ENCODE measurements at regions not wholly inside any gene's neighbourhood (a gene's known extent, or its start where the extent isn't known, plus 50 kb on each side); places are given as distances from the start of the nearest gene placed in this dataset.

DNA sequence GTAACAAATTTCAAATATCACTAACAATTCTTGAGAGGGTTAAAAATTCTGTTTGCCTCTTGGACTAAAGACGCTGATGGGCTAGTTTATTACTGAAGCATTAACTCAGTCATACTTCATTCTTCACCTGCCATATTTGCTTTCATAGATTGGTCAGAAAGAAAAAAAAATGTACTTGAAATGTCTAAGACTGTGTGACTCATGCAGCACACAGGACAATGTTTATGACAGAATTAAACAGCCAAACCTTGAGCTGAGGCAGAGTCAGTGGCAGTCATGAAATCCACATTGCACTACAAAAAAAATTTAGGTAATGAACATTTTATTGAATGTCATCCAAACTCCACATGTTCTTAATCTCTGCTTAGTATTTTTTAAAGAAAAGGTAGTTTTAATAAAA lies 135.6 kb downstream of the PRR20E start:
- no peak overlapping the region for H3K4me3 ChIP-seq (ENCODE audit: low read depth, low read length)

DNA sequence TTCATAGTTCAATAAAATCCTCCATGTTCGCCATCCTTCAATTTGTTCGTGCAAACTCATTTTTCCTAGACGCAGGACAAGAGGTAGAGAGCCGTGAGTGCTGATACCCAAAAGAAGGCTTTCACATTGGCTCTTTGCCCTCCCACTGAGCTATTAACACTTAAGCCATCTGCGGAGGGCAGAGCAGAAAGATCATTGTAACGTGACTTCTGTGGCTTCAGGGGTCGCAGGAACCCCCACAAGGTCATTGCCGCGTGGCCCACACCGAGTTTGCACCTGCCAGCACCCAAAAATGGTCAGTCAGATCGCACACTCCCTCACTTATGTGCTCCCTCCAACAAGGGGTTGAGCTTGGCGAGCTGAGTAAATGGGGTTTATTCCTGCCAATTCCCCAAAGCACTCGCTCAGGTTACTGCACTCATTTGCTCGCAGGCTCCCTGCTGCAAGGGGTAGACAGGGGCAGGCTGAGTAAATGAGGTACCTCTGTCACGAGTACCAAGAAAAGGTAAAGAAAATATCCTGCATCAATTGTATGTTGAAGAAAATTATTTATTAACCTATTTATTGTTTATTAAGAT lies 144.1 kb downstream of the PRR20E start:
- Histone ChIP-seq H3K4me1 (no peaks in the 10 kb centered on the region), H3K9me3 (no peaks in the 10 kb centered on the region), H3K27me3 (no peaks in the 10 kb centered on the region), H3K4me3 (ENCODE audit: low read depth, low read length) (no peak overlapping the region), H3K36me3 (no peaks in the 10 kb centered on the region)
- DNase-seq, result no peak
- TF ChIP-seq, protein P1, sequence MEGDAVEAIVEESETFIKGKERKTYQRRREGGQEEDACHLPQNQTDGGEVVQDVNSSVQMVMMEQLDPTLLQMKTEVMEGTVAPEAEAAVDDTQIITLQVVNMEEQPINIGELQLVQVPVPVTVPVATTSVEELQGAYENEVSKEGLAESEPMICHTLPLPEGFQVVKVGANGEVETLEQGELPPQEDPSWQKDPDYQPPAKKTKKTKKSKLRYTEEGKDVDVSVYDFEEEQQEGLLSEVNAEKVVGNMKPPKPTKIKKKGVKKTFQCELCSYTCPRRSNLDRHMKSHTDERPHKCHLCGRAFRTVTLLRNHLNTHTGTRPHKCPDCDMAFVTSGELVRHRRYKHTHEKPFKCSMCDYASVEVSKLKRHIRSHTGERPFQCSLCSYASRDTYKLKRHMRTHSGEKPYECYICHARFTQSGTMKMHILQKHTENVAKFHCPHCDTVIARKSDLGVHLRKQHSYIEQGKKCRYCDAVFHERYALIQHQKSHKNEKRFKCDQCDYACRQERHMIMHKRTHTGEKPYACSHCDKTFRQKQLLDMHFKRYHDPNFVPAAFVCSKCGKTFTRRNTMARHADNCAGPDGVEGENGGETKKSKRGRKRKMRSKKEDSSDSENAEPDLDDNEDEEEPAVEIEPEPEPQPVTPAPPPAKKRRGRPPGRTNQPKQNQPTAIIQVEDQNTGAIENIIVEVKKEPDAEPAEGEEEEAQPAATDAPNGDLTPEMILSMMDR (IDR thresholded peaks at IDR 0.05; ENCODE audit: low read depth, low read length), result no peak

More for the DNA sequence above, 135.6 kb downstream of the PRR20E start:
- Histone ChIP-seq H3K9me3 (no peaks in the 10 kb centered on the region), H3K27me3 (no peaks in the 10 kb centered on the region), H3K4me1 (no peaks in the 10 kb centered on the region), H3K36me3 (no peaks in the 10 kb centered on the region)
- TF ChIP-seq, protein P1 (IDR thresholded peaks at IDR 0.05; ENCODE audit: low read depth, low read length), result no peak
- DNase-seq, result no peak

DNA sequence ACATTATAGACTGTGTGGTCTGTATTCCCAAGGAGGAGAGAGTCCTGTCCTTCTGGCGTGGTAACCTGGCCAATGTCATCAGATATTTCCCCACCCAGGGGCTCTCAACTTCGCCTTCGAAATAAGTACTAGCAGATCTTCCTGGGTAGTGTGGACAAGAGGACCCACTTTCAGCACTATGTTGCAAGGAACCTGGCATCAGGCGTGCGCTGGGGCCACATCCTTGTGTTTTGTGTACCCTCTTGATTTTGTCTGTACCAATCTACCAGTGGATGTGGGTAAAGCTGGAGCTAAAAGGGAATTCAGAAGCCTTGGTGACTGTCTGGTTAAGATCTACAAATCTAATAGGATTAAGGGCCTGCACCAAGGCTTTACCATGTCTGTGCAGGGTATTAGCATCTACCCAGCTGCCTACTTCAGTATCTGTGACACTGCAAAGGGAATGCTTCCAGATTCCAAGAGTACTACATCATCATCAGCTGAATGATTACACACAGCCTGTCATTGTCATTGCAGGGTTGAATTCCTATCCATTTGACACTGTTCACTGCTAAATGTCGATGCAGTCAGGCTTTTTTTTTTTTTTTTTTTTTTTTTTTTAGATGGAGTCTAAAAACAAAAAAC lies 148.0 kb downstream of the PRR20E start:
- no peaks in the 10 kb centered on the region for H3K9me3 ChIP-seq
- no peak overlapping the region for H3K4me3 ChIP-seq (ENCODE audit: low read depth, low read length)
- DNase-seq, result no peak
- TF ChIP-seq, protein P1 (IDR thresholded peaks at IDR 0.05; ENCODE audit: low read depth, low read length), result no peak
- no peaks in the 10 kb centered on the region for H3K4me1 ChIP-seq
- no peaks in the 10 kb centered on the region for H3K36me3 ChIP-seq
- H3K27me3 ChIP-seq, result no peaks in the 10 kb centered on the region

DNA sequence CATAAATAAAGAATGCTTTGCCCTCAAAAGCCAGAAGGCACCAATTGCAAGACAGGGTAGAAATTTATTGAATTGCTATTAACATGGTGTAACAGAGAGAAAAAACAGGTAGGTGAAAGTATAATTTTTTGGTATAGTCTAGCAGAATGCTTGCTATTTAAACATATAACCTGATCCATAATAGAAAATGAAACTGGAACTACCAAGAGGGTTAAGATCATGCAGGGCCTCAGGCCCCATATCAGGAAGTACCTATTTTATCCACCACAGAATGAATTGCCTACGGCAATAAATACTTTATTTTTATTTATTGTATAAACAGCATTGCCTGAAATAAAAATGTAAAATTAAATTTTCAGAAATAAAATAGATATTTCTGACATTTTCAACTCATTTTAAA lies 159.5 kb downstream of the PRR20E start:
- DNase-seq, result no peak
- Histone ChIP-seq H3K27me3 (no peaks in the 10 kb centered on the region), H3K4me1 (no peaks in the 10 kb centered on the region), H3K36me3 (no peaks in the 10 kb centered on the region), H3K4me3 (ENCODE audit: low read depth, low read length) (no peak overlapping the region), H3K9me3 (no peaks in the 10 kb centered on the region)
- TF ChIP-seq, protein P1 (IDR thresholded peaks at IDR 0.05; ENCODE audit: low read depth, low read length), result no peak

DNA sequence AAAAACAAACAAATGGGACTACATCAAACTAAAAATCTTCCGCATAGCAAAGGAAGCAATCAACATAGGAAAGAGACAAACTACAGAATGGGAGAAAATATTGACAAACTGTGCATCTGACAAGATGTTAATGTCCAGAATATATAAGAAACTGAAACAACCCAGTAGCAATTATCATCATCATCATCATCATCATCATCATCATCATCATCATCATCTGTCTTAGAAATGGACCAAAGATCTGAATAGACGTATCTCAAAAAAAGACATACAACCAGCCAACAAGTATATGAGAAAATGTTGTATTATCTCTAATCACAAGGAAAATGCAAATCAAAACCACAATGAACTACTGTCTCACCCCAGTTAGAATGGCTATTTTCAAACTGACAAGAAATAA lies 173.9 kb downstream of the PRR20E start:
- Histone ChIP-seq H3K4me3 (ENCODE audit: low read depth, low read length) (no peak overlapping the region), H3K36me3 (no peaks in the 10 kb centered on the region), H3K27me3 (no peaks in the 10 kb centered on the region), H3K9me3 (no peaks in the 10 kb centered on the region), H3K4me1 (no peaks in the 10 kb centered on the region)
- DNase-seq, result no peak
- TF ChIP-seq, protein P1 (IDR thresholded peaks at IDR 0.05; ENCODE audit: low read depth, low read length), result no peak

DNA sequence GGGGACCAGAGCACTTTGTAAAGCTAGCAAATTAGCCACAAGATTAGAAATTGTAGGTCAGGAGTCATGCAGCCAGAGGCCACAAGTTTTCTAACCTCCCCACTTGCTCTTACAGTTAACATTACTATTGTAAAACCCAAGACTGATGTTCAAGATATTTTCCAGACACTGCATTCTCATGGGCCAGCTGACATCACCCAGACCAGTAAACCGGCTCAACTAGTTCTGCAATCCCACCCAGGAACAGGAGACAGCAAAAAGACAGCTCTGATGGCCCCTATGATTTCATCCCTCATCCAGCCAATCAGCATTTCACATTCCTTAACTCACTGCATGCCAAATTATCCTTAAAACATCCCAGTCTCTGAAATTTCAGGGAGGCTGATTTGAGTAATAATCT lies 178.5 kb downstream of the PRR20E start:
- Histone ChIP-seq H3K4me1 (no peaks in the 10 kb centered on the region), H3K36me3 (no peaks in the 10 kb centered on the region), H3K27me3 (no peaks in the 10 kb centered on the region), H3K4me3 (ENCODE audit: low read depth, low read length) (no peak overlapping the region), H3K9me3 (no peaks in the 10 kb centered on the region)
- TF ChIP-seq, protein P1 (IDR thresholded peaks at IDR 0.05; ENCODE audit: low read depth, low read length), result no peak
- no peak for DNase-seq

All from BE2C (cell line).